Mesothelial cell of epicardium (in vitro differentiated cells): ENCODE measurements at regions not wholly inside any gene's neighbourhood (a gene's known extent, or its start where the extent isn't known, plus 50 kb on each side); places are given as distances from the start of the nearest gene placed in this dataset.

ENCODE experiments used
- DNase-seq, 2 experiments: peaks; one replicate each; pipeline ENCODE4 v3.0.0; 2021; ENCODE audit warnings: low spot score in 2 of 2; ENCODE audit not compliant: unreplicated experiment in 2 of 2
- H3K27ac Mint-ChIP-seq: 2 replicates; pipeline ENCODE4 v1.8.0; 2021; ENCODE audit warnings: mixed read lengths
- H3K27me3 Mint-ChIP-seq: 2 replicates; pipeline ENCODE4 v1.8.0; 2021; ENCODE audit warnings: low read depth, mixed read lengths
- H3K36me3 Mint-ChIP-seq: 2 replicates; pipeline ENCODE4 v1.8.0; 2021; ENCODE audit warnings: mixed read lengths
- H3K4me1 Mint-ChIP-seq: 2 replicates; pipeline ENCODE4 v1.8.0; 2021; ENCODE audit warnings: mixed read lengths
- H3K4me3 Mint-ChIP-seq: 2 replicates; pipeline ENCODE4 v1.8.0; 2021; ENCODE audit warnings: mild to moderate bottlenecking, moderate library complexity, mixed read lengths
- H3K9me3 Mint-ChIP-seq: 2 replicates; pipeline ENCODE4 v1.8.0; 2021; ENCODE audit warnings: mixed read lengths
- TF ChIP-seq, protein P1 (sequence below): fragments of 200-600 bp; sonication (generic); IDR thresholded peaks from one replicate; pipeline ENCODE4 v1.5.0; 2021; ENCODE audit warnings: antibody characterized with exemption; ENCODE audit not compliant: unreplicated experiment

DNA sequence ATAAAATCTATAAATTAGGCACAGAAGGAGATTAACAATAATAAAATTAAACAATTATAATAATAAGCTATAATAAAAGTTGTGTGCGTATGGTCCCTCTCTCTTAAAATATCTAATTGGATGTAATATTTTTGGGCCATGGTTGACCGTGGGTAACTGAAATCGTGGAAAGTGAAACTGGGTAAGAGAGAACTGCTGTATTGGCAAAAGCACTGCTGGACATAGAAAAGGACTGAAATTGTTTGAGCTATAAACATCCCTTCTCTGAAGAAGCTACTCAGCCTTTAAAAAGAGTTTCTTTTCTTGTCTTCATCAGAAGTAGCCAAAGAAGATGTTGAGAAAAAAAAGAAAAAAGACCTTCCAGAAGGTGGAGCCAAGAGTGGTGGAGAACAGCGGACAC, 379.4 kb downstream of the ZNF521 start:
- Mint-ChIP-seq H3K4me3 (no peak overlapping the region), H3K9me3 (peaks cover 6% of the 10 kb centered on the region), H3K36me3 (no peaks in the 10 kb centered on the region), H3K27ac (no peak overlapping the region), H3K27me3 (peaks cover 8% of the 10 kb centered on the region), H3K4me1 (peaks cover 9% of the 10 kb centered on the region)
- TF ChIP-seq, protein P1, sequence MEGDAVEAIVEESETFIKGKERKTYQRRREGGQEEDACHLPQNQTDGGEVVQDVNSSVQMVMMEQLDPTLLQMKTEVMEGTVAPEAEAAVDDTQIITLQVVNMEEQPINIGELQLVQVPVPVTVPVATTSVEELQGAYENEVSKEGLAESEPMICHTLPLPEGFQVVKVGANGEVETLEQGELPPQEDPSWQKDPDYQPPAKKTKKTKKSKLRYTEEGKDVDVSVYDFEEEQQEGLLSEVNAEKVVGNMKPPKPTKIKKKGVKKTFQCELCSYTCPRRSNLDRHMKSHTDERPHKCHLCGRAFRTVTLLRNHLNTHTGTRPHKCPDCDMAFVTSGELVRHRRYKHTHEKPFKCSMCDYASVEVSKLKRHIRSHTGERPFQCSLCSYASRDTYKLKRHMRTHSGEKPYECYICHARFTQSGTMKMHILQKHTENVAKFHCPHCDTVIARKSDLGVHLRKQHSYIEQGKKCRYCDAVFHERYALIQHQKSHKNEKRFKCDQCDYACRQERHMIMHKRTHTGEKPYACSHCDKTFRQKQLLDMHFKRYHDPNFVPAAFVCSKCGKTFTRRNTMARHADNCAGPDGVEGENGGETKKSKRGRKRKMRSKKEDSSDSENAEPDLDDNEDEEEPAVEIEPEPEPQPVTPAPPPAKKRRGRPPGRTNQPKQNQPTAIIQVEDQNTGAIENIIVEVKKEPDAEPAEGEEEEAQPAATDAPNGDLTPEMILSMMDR, result no peak
- DNase-seq, result no peak

DNA sequence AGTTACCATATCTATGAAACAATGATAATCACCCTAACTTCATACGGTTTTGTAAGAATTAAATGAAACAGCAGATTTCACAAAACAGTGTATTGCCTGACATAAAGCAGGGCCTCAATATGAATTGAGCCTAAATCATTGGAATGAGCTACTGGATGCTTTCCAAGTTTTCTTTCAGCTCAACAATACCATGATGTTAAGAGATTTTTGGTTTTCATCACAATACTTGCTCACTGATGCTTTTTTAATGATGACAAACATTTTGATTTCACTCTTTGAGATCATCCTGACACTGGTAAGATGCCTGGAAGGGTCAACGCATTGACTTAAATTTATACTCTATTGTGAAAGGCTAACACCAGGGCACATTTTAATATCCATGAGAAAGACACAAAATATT, 377.5 kb downstream of the ZNF521 start:
- peaks cover 9% of the 10 kb centered on the region for H3K4me1 Mint-ChIP-seq
- peak overlapping the region; percentile 40 for H3K27ac Mint-ChIP-seq
- no peak for DNase-seq
- TF ChIP-seq, protein P1, result no peak
- H3K27me3 Mint-ChIP-seq, result peaks cover 26% of the 10 kb centered on the region
- H3K4me3 Mint-ChIP-seq, result no peak overlapping the region
- no peaks in the 10 kb centered on the region for H3K36me3 Mint-ChIP-seq
- H3K9me3 Mint-ChIP-seq, result no peaks in the 10 kb centered on the region

DNA sequence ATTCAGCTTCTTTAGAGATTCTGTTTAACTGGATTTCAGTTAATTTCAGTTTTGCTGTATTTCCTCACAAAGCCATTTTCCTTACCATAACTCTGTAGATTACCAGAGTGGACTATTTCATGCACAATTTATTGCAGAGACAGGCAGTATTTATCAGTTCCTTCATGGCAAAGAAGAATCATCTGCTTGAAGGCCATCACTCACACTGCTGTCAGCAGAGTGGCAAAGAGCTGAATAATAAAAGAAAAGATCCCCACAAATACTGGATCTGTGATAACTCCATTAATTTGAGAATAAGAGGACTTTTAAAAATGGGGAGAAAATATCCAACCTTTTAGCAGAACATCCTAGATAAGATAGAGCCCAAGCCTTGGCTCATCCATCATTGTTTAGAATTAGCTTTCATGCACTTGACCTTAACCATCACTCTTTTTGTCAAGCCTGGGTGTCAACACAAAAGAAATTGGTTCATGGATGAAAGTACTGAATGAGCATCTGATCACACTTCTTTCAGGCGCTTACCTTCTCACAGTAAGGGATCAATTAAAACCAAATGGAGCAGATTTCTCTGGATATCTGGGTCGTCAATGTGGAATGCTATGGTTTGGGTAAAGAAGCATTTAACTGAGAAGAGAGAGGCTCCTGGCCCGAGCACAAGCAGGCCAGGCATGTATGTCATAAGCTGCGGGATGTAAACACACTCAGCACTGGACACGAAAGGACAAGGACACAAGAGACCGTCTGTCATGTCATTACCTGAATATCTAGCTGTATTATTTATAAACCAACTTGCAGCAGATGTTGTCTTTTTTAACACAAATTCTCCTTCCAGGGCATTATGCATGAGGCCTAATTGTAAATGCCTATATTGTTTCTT, 376.2 kb downstream of the ZNF521 start:
- peaks cover 36% of the 10 kb centered on the region for H3K27me3 Mint-ChIP-seq
- no peak overlapping the region for H3K4me3 Mint-ChIP-seq
- no peaks in the 10 kb centered on the region for H3K36me3 Mint-ChIP-seq
- no peak overlapping the region for H3K27ac Mint-ChIP-seq
- TF ChIP-seq, protein P1, result no peak
- H3K9me3 Mint-ChIP-seq, result no peaks in the 10 kb centered on the region
- H3K4me1 Mint-ChIP-seq, result peaks cover 9% of the 10 kb centered on the region
- no peak for DNase-seq

DNA sequence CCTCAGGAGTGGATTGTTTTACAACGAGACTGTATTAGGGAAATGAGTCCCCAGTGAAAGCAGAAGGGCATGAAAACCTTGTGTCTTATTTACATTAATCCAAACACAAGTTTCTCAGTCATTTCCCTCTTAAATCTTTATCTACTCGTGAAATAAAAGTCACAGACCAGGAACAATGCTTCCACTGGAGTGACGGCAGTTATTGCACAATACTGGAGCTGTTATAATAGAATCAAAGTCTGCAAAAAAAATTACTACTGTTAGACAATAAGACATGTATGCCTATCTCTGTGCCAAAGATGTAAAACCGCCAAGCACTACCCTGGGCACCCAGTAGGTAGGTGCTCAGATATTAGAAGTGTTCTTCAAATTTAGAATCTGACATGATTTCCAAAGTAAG, 375.5 kb downstream of the ZNF521 start:
- H3K36me3 Mint-ChIP-seq, result no peaks in the 10 kb centered on the region
- peaks cover 44% of the 10 kb centered on the region for H3K27me3 Mint-ChIP-seq
- TF ChIP-seq, protein P1, result no peak
- no peak for DNase-seq
- no peak overlapping the region for H3K27ac Mint-ChIP-seq
- no peak overlapping the region for H3K4me3 Mint-ChIP-seq
- no peaks in the 10 kb centered on the region for H3K9me3 Mint-ChIP-seq
- peaks cover 12% of the 10 kb centered on the region for H3K4me1 Mint-ChIP-seq

DNA sequence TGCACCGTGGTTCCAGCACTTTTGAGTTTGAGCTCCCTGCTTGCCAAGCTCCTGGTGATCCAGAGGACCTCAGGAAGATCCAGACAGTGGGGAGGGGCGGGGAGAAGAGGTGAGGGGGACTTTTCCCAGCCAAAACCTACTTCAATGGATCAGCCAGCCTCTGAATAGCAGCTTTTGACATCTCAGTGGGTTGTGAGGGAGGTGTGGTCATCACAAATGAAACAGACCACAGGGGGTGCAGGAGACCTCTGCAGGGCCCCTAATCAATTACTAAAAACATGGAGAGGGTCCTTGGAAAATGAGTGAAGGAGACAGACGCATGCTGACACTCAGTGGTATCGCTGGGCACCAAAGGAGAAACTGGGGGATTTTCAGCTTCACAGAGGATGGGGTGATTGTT, 372.7 kb downstream of the ZNF521 start:
- no peaks in the 10 kb centered on the region for H3K36me3 Mint-ChIP-seq

More for the DNA sequence above, 372.7 kb downstream of the ZNF521 start:
- peaks cover 10% of the 10 kb centered on the region for H3K4me1 Mint-ChIP-seq
- no peak overlapping the region for H3K4me3 Mint-ChIP-seq
- no peak for DNase-seq
- H3K9me3 Mint-ChIP-seq, result no peaks in the 10 kb centered on the region
- H3K27me3 Mint-ChIP-seq, result peaks cover 54% of the 10 kb centered on the region
- no peak overlapping the region for H3K27ac Mint-ChIP-seq
- TF ChIP-seq, protein P1, result no peak
